ENCODE measurements at regions not wholly inside any gene's neighbourhood (a gene's known extent, or its start where the extent isn't known, plus 50 kb on each side); places are given as distances from the start of the nearest gene placed in this dataset.

GRCh38 chr13:104962411-104962810, 1573.1 kb downstream of the EFNB2 start:
- no peaks in the 10 kb centered on the region for H3K9me3 ChIP-seq (ENCODE audit: low read length)
- CTCF ChIA-PET (ENCODE audit: unreplicated experiment): no interaction called here
- H3K79me2 ChIP-seq (ENCODE audit: insufficient read depth, low read depth, low read length): no peaks in the 10 kb centered on the region
- no peak for DNase-seq (ENCODE audit: low spot score)
- no peaks in the 10 kb centered on the region for H3K36me3 ChIP-seq (ENCODE audit: insufficient read depth, low read length)
- H4K20me1 ChIP-seq (ENCODE audit: insufficient read depth, low read length): no peaks in the 10 kb centered on the region
- POLR2A ChIA-PET: interaction anchor here (0.6 kb wide), 1 partner anchor 147 kb away, joined by 3 read pairs; no protein-coding TSS in a partner anchor
- intact Hi-C loops (cut with micrococcal nuclease; ENCODE audit: unreplicated experiment): no loop called here
- H3K9me2 ChIP-seq (ENCODE audit: insufficient read depth, low read length): no peaks in the 10 kb centered on the region
- no TSS peak for BruUV-seq (replicated peaks)
- H3K4me1 ChIP-seq (ENCODE audit: insufficient read depth, low read length, poor library complexity, severe bottlenecking): no peaks in the 10 kb centered on the region
- no peak overlapping the region for H3K4me3 ChIP-seq (ENCODE audit: low read depth, low read length, poor library complexity, severe bottlenecking)
- H3K27ac ChIP-seq (ENCODE audit: low read depth, low read length, poor library complexity, severe bottlenecking): no peak overlapping the region
- H3K4me2 ChIP-seq (ENCODE audit: low read length): no peak overlapping the region
- no peak for TF ChIP-seq CTCF (conservative IDR thresholded peaks at IDR 0.05; ENCODE audit: low read length)
- TF ChIP-seq EZH2phosphoT487 (IDR thresholded peaks at IDR 0.05; ENCODE audit: borderline replicate concordance, low read depth, low read length): no peak
- no peak overlapping the region for H2AFZ ChIP-seq (ENCODE audit: low read length)

- CTCF ChIA-PET (ENCODE audit: unreplicated experiment): no interaction called here
- POLR2A ChIA-PET: no interaction called here
Measured at GRCh38 chr13:104961246-104961645, 1574.2 kb downstream of the EFNB2 start.

GRCh38 chr13:104954210-104954609, 1581.3 kb downstream of the EFNB2 start:
- Histone ChIP-seq H3K4me2 (ENCODE audit: low read length) (no peak overlapping the region), H3K36me3 (ENCODE audit: insufficient read depth, low read length) (no peaks in the 10 kb centered on the region), H3K9me3 (ENCODE audit: low read length) (no peaks in the 10 kb centered on the region), H3K4me3 (ENCODE audit: low read depth, low read length, poor library complexity, severe bottlenecking) (no peak overlapping the region), H4K20me1 (ENCODE audit: insufficient read depth, low read length) (no peaks in the 10 kb centered on the region), H3K27ac (ENCODE audit: low read depth, low read length, poor library complexity, severe bottlenecking) (no peak overlapping the region), H3K79me2 (ENCODE audit: insufficient read depth, low read depth, low read length) (no peaks in the 10 kb centered on the region), H3K9me2 (ENCODE audit: insufficient read depth, low read length) (no peaks in the 10 kb centered on the region), H3K4me1 (ENCODE audit: insufficient read depth, low read length, poor library complexity, severe bottlenecking) (no peaks in the 10 kb centered on the region), H2AFZ (ENCODE audit: low read length) (no peak overlapping the region)
- no peak for DNase-seq (ENCODE audit: low spot score)
- no TSS peak for BruUV-seq (replicated peaks)
- ChIA-PET POLR2A (no interaction called here), CTCF (ENCODE audit: unreplicated experiment) (no interaction called here)
- TF ChIP-seq EZH2phosphoT487 (IDR thresholded peaks at IDR 0.05; ENCODE audit: borderline replicate concordance, low read depth, low read length) (no peak), CTCF (conservative IDR thresholded peaks at IDR 0.05; ENCODE audit: low read length) (no peak)
- intact Hi-C loops (cut with micrococcal nuclease; ENCODE audit: unreplicated experiment): no loop called here

More at GRCh38 chr13:104961246-104961645, 1574.2 kb downstream of the EFNB2 start:
- BruUV-seq (replicated peaks): no TSS peak
- Histone ChIP-seq H3K9me3 (ENCODE audit: low read length) (no peaks in the 10 kb centered on the region), H3K36me3 (ENCODE audit: insufficient read depth, low read length) (no peaks in the 10 kb centered on the region), H3K4me3 (ENCODE audit: low read depth, low read length, poor library complexity, severe bottlenecking) (no peak overlapping the region), H3K79me2 (ENCODE audit: insufficient read depth, low read depth, low read length) (no peaks in the 10 kb centered on the region), H4K20me1 (ENCODE audit: insufficient read depth, low read length) (no peaks in the 10 kb centered on the region), H3K27ac (ENCODE audit: low read depth, low read length, poor library complexity, severe bottlenecking) (no peak overlapping the region), H3K4me2 (ENCODE audit: low read length) (no peak overlapping the region), H3K9me2 (ENCODE audit: insufficient read depth, low read length) (no peaks in the 10 kb centered on the region), H3K4me1 (ENCODE audit: insufficient read depth, low read length, poor library complexity, severe bottlenecking) (no peaks in the 10 kb centered on the region), H2AFZ (ENCODE audit: low read length) (no peak overlapping the region)
- no peak for TF ChIP-seq EZH2phosphoT487 (IDR thresholded peaks at IDR 0.05; ENCODE audit: borderline replicate concordance, low read depth, low read length)
- no peak for TF ChIP-seq CTCF (conservative IDR thresholded peaks at IDR 0.05; ENCODE audit: low read length)
- intact Hi-C loops (cut with micrococcal nuclease; ENCODE audit: unreplicated experiment): no loop called here
- no peak for DNase-seq (ENCODE audit: low spot score)

All from OCI-LY7 (cell line).